ENCODE measurements at regions not wholly inside any gene's neighbourhood (a gene's known extent, or its start where the extent isn't known, plus 50 kb on each side); places are given as distances from the start of the nearest gene placed in this dataset.

DNA sequence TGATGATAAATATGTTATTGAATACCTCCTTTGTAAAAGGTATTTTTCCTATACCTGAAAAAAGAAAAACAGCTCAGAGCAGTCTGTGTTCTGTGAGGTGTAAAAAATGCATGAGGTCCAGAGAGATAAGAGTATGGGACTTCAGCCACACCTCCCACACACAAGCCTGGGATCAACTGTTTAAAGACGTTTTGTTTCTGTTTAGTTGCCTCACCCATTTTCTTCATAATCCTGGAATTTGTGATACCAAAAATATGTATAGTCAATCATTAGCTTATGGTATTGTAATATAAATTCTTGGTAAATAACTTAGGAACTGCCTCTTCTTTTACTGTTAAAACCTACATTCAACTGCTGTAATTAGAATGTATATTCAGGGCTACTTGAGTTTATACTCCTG is 1322.9 kb upstream of the TMEFF2 start:
- TF ChIP-seq, protein P1, sequence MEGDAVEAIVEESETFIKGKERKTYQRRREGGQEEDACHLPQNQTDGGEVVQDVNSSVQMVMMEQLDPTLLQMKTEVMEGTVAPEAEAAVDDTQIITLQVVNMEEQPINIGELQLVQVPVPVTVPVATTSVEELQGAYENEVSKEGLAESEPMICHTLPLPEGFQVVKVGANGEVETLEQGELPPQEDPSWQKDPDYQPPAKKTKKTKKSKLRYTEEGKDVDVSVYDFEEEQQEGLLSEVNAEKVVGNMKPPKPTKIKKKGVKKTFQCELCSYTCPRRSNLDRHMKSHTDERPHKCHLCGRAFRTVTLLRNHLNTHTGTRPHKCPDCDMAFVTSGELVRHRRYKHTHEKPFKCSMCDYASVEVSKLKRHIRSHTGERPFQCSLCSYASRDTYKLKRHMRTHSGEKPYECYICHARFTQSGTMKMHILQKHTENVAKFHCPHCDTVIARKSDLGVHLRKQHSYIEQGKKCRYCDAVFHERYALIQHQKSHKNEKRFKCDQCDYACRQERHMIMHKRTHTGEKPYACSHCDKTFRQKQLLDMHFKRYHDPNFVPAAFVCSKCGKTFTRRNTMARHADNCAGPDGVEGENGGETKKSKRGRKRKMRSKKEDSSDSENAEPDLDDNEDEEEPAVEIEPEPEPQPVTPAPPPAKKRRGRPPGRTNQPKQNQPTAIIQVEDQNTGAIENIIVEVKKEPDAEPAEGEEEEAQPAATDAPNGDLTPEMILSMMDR (conservative IDR thresholded peaks at IDR 0.05; ENCODE audit: low read depth, low read length): no peak
- TF ChIP-seq EZH2 (IDR thresholded peaks at IDR 0.05; ENCODE audit: low read length, unreplicated experiment): no peak
